GM21737 (cell line): ENCODE measurements at regions not wholly inside any gene's neighbourhood (a gene's known extent, or its start where the extent isn't known, plus 50 kb on each side); places are given as distances from the start of the nearest gene placed in this dataset.
"Not testable (repeated sequence)": the region's sequence is repeated elsewhere in the genome, so short reads cannot be mapped to it uniquely, and the experiment has no call there.

Experiments used
- ATAC-seq: cut with Tn5 transposase; IDR thresholded peaks from one replicate; pipeline ENCODE4 v1.9.1; 2021; ENCODE audit warnings: mild to moderate bottlenecking, moderate library complexity; ENCODE audit not compliant: unreplicated experiment

GRCh38 chr5:17121776-17122175 is 95.7 kb upstream of the BASP1 start:
- ATAC-seq: no peak

GRCh38 chr5:17123010-17123409 is 94.4 kb upstream of the BASP1 start:
- ATAC-seq: no peak

GRCh38 chr5:17123773-17124172 is 93.7 kb upstream of the BASP1 start:
- not testable (repeated sequence) for ATAC-seq

GRCh38 chr5:17127743-17128231 is 89.6 kb upstream of the BASP1 start:
- ATAC-seq: no peak

- no peak for ATAC-seq
Observed at GRCh38 chr5:17129093-17129849, 88.2 kb upstream of the BASP1 start.

GRCh38 chr5:17130302-17130701 is 87.1 kb upstream of the BASP1 start:
- not testable (repeated sequence) for ATAC-seq

GRCh38 chr5:17132444-17133083 is 84.9 kb upstream of the BASP1 start:
- no peak for ATAC-seq

GRCh38 chr5:17135050-17135449 is 82.4 kb upstream of the BASP1 start:
- no peak for ATAC-seq

GRCh38 chr5:17143335-17143734 is 74.1 kb upstream of the BASP1 start:
- no peak for ATAC-seq

GRCh38 chr5:17146280-17146841 is 71.1 kb upstream of the BASP1 start:
- ATAC-seq: no peak

GRCh38 chr5:17147170-17147569 is 70.3 kb upstream of the BASP1 start:
- ATAC-seq: no peak

GRCh38 chr5:17147617-17148016 is 69.8 kb upstream of the BASP1 start:
- no peak for ATAC-seq

GRCh38 chr5:17148481-17148880 is 69.0 kb upstream of the BASP1 start:
- ATAC-seq: no peak

- ATAC-seq: no peak
Observed at GRCh38 chr5:17149786-17150185, 67.6 kb upstream of the BASP1 start.

- no peak for ATAC-seq
Observed at GRCh38 chr5:17150531-17150930, 66.9 kb upstream of the BASP1 start.

GRCh38 chr5:17151686-17152085 is 65.7 kb upstream of the BASP1 start:
- ATAC-seq: no peak

- no peak for ATAC-seq
Observed at GRCh38 chr5:17154211-17154996, 63.0 kb upstream of the BASP1 start.

GRCh38 chr5:17156463-17156862 is 61.0 kb upstream of the BASP1 start:
- no peak for ATAC-seq

GRCh38 chr5:17157294-17157693 is 60.1 kb upstream of the BASP1 start:
- ATAC-seq: no peak

GRCh38 chr5:17157916-17158529 is 59.4 kb upstream of the BASP1 start:
- ATAC-seq: no peak

GRCh38 chr5:17160756-17161040 is 56.7 kb upstream of the BASP1 start:
- no peak for ATAC-seq
